GM19328 (cell line): ENCODE measurements at regions not wholly inside any gene's neighbourhood (a gene's known extent, or its start where the extent isn't known, plus 50 kb on each side); places are given as distances from the start of the nearest gene placed in this dataset.
"Not testable (repeated sequence)": the region's sequence is repeated elsewhere in the genome, so short reads cannot be mapped to it uniquely, and the experiment has no call there.

Experiments
- ATAC-seq: cut with Tn5 transposase; IDR thresholded peaks from one replicate; pipeline ENCODE4 v1.9.1; 2021; ENCODE audit warnings: mild to moderate bottlenecking, moderate library complexity; ENCODE audit not compliant: unreplicated experiment

DNA sequence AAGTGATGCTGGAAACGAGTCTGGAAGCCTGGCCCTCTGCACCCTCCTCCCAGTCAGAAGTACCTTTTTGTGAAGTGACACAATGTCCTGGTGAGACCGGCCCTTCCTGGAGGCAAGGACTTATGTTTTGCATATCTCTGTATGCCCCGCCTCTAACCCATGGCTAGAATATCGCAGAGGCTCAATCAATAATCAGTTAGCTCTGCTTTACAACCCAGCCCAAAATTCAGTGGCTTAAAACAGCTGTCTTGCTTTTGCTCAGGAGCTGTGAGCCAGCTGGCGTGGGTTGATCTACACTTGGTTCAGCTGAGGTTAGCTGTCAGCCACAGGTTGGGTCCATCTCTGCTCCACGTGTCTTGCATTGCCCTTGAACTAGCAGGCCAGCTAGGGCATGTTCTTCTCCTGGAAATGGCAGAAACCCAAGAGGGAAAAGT, 98.8 kb upstream of the METTL14 start:
- no peak for ATAC-seq

DNA sequence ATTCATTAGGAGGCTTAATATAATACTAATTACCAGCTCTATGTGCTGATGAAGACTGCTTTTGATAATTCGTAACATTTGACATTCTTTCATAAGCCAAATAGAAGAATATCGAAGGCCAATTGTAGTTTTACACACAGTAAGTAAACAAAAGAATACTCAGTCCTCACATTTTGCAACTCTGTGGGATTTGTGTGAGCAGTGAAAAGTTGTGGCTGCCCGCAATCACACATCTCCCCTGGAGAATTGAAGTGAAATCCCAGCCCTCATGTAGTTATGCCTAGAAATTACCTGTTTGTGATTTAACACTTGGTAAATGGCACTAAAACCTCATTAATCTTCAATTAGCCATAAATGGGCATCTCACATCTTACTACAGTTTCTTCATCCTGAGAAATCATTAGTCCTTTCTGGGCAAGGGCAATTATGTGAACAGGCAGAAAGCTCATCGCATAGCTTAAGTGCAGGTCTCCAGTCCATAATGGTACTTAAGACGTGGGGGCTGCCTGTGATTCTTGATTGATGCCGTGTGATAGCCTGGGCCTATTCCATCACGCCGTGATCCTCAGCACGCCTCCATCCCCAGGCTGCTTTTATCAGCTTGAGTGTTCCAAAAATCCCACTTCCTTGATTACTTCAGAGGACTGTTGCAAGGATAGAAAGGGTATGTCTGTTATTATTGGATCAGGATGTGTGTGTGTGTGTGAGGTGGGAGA, 97.9 kb upstream of the METTL14 start:
- no peak for ATAC-seq

DNA sequence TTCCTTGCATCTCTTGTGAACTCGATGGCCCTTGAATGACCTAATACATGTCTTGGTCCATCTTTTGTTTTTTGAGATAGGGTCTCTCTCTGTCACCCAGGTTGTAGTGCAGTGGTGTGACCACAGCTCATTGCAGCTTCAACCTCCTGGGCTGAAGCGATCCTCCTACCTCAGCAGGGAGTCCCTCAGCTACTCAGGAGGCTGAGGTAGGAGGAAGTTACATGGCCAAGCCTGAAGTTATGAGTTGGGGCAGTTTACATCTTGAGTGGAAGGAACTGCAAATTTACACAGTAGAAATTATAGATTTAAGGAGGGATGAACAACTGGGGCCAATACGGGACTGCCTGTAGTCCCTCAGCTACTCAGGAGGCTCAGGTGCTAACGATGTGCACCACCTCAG, 97.2 kb upstream of the METTL14 start:
- no peak for ATAC-seq

DNA sequence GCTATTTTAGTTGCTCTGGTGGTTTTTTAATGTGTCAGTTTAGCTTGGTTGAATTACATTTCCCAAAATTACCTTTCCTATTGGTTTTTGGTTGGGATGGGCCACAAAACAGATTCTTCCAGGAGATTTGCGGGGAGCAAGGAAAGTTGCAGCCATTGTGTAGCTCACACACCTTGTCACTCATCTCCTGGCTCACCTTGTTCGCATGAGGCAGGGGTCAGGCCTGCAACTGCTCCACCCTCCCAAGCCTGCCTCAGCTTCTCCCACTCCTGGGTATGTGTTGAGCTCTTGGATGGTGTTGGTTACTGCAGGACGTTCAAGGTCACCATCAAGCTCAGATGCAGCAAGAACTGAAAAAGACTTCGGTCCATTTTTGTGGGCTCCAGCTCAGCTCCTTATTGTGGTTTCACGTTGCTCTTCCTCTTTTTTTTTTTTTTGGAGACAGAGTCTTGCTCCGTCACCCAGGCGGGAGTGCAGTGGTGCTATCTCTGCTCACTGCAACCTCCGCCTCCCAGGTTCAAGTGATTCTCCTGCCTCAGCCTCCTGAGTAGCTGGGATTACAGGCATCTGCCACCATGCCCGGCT, 95.6 kb upstream of the METTL14 start:
- no peak for ATAC-seq

DNA sequence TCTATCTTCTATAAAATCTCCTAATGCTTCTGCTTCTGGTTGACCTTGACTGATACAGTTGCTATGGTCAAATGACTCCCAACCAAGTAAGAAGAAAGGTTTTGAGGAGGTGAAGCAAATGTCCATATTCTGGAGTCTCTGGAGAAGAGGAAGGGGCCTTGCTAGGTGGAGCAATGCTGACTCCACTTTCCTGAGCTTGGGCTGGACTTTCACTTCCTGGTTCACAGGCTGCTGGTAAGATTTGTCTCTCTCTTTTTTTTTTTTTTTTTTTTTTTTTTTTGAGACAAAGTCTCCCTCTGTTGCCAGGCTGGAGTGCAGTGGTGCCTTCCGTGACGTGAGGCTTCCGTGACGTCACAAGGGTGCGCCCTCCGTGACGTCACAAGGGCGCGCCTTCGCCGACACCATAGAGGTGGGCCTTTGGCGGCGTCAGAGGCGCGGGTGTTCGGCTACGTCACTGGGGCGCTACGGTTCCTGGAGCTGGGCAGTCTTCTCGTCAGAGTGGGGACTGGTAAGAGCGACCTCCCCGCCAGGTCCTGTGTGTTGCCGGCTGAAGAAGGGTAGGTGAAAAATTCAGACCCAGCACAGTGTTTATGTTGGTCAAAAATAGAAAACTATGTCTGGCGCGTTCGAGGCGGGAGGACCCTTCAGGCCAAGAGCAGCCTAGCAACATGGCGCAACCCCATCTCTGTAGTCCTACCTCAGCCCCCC, 93.7 kb upstream of the METTL14 start:
- peak; percentile 97 for ATAC-seq

DNA sequence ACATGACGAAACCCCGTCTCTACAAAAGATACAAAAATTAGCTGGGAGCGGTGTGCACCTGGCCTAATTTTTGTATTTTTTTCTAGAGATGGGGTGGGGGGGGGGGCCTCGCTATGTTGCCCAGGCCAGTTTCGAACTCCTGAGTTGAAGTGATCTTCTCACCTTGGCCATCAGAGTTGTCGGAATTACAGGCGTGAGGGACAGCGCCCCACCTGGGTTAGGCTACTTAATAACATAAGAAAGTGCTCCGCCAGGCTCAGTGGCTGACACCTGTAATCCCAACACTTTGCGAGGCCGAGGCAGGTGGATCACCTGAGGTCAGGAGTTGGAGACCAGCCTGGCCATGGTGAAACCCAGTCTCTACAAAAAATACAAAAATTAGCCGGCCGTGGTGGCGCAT, 92.9 kb upstream of the METTL14 start:
- ATAC-seq = not testable (repeated sequence)

DNA sequence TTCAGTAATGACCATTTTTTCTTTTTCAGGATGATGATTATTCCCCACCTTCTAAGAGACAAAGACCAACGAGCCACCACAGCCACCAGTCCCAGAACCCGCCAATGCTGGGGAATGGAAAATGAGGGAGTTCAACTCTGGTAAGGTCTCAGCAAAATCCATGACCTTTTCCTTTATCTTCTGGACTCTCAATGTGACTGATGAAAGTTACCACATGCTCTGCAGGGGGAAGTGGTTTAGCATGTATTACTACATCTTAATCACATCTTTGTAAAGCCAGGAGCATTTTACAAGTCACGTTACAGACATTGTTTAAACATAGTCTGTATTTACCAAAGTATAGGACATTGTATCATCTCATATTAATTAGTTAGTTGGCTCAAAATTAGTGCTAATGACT, 89.3 kb upstream of the METTL14 start:
- ATAC-seq = not testable (repeated sequence)

DNA sequence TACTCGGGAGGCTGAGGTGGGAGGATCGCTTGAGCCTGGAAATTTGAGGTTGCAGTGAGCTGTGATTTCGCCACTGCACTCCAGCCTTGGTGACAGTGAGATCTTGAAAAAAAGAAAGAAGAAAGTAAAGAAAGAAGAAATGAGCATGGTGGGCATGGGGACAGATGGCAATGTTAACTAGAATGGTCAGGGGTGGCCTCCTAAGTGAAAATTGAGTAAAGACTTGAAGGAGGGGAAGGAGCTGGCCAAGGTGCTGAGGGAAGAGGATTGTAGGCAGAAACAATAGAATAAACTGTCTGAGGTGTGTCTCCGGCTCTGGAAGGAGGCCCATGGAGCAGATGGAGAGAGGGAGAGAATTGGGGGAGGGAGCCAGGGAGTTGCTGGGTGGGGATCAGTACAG, 60.1 kb upstream of the METTL14 start:
- ATAC-seq = not testable (repeated sequence)

DNA sequence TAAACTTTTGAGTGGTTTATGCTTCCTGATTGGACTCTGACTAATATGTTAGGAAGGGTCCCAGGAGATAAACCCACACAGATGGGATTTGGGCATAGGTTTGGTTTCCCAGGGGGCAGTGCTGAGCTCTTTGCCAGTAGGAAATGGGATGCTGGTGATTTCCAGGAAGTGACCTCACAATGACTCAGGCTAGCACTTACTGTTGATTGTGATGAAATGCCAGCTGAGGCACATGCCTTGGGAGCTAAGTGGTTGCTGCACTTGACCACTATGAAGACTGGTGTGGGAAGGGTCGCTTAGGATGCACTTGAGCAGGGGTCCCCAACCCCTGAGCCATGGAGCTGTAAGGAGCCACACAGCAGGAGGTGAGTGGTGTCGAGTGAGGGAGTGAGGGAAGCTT, 55.5 kb upstream of the METTL14 start:
- not testable (repeated sequence) for ATAC-seq

DNA sequence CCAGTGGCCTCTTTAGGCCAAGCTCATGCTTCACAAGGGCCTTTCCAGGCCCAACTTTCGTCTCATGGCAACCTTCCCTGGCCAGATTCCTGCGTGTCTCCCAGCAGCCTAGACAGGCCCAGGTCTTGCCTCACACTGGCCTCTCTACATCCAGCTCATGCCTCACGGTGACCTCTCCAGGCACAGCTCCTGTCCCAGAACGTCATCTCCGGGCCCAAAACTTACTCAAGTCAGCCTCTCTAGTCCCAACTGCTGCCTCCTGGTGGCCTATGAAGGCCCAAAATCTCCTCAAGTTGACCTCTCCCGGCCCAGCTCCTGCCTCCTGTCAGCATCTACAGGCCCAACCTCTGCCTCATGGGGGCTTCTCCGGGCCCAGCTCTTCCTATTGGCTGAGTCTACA, 54.3 kb upstream of the METTL14 start:
- ATAC-seq = not testable (repeated sequence)

DNA sequence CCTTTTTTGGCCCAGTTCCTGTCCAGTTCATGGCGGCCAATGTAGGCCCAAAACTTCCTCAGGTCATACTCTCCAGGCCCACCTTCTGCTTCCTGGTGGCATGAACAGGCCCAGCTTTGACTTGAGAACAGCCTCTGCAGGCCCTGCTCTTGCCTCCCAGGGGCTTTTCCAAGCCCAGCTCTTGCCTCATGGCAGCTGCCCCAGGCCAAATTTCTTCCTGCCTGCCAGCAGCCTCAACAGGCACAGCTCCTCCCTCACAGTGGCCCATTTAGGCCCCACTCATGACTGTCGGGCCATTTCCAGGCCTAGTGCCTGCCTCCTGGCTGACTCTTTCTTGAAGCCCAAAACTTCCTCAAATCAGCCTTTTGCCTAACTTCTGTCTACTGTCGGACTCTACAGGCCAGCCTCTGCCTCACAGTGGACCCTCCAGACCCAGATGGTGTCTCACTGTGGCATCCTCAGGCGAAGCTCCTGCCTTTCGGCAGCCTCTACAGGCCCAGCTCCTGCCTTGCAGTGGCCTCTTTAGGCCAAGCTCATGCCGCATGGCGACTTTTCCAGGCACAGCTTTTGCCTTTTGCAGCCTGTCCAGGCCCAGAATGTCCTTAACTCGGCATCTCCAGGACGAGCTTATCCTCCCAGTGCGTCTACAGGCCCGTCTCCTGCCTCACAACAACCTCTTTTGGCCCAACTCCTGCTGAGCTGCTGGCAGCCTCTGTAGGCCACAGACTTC, 53.7 kb upstream of the METTL14 start:
- ATAC-seq = not testable (repeated sequence)

DNA sequence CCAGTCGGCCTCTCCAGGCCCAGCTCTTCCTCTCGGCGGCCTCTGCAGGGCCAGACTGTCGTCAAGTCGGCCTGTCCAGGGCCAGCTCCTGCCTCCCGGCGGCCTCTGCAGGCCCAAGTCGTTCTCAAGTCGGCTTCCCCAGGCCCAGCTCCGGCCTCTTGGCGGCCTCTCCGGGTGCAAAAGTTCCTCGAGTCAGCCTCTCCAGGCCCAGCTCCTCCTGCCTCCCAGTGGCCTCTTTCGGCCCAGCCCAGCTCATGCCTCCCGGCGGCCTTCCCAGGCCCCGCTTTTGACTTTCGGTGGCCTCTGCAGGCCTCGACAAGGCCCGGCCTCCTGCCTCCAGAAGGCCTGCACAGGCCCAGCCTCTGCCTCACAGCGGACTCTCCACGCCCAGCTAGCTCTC, 51.7 kb upstream of the METTL14 start:
- ATAC-seq = not testable (repeated sequence)

DNA sequence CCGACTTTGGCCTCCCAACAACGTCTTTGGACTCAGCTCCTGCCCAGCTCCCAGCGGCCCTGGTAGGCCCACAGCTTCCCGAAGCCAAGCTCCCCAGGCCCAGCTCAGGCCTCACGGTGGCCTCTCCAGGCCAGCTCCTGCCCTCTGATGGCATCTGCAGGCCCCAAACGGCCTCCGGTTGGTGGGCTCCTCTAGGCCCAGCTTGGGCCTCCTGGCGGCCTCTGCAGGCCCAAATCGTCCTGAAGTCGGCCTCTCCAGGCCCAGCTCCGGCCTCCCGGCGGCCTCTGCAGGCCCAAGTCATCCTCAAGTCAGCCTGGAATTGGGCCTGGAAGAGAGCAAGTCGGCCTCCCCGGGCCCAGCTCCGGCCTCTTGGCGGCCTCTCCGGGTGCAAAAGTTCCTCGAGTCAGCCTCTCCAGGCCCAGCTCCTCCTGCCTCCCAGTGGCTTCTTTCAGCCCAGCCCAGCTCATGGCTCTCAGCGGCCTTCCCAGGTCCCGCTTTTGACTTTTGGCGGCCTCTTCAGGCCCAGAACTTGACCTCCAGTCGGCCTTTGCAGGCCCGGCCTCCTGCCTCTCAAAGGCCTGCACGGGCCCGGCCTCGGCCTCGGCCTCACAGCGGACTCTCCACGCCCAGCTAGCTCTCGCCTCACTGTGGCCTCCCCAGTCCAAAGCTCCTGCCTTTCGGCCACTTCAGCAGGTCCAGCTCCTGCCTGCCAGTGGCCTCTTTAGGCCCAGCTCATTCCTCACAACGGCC, 50.9 kb upstream of the METTL14 start:
- ATAC-seq = not testable (repeated sequence)
